Gastrocnemius medialis (tissue), 4 donors: ENCODE measurements at regions not wholly inside any gene's neighbourhood (a gene's known extent, or its start where the extent isn't known, plus 50 kb on each side); places are given as distances from the start of the nearest gene placed in this dataset.

Experiments
- CTCF ChIP-seq, 5 experiments: fragments of 450-650 bp in 3 of 5; fragments of 200-600 bp in 2 of 5; sonication (generic) in 2 of 5; IDR thresholded peaks in 4 of 5; conservative IDR thresholded peaks in 1 of 5; 1 replicate in 4 of 5; 2 replicates in 1 of 5; pipeline ENCODE4 v1.5.1; 2016 to 2019; ENCODE audit warnings: antibody characterized with exemption in 5 of 5, mild to moderate bottlenecking in 3 of 5, moderate library complexity in 3 of 5
- POLR2A ChIP-seq, 2 donors: fragments of 450-650 bp; IDR thresholded peaks; one replicate each; pipeline ENCODE4 v1.6.1; 2017; ENCODE audit warnings: antibody characterized with exemption in 2 of 2, mild to moderate bottlenecking in 2 of 2, moderate library complexity in 2 of 2

- TF ChIP-seq CTCF (IDR thresholded peaks at IDR 0.05 in 4 of 5, conservative IDR thresholded peaks at IDR 0.05 in 1 of 5) (no peak), POLR2A (IDR thresholded peaks at IDR 0.05) (no peak)
Measured at GRCh38 chr6:90885611-90886056, 298.8 kb upstream of the MAP3K7 start.
